ENCODE measurements at regions not wholly inside any gene's neighbourhood (a gene's known extent, or its start where the extent isn't known, plus 50 kb on each side); places are given as distances from the start of the nearest gene placed in this dataset.

DNA sequence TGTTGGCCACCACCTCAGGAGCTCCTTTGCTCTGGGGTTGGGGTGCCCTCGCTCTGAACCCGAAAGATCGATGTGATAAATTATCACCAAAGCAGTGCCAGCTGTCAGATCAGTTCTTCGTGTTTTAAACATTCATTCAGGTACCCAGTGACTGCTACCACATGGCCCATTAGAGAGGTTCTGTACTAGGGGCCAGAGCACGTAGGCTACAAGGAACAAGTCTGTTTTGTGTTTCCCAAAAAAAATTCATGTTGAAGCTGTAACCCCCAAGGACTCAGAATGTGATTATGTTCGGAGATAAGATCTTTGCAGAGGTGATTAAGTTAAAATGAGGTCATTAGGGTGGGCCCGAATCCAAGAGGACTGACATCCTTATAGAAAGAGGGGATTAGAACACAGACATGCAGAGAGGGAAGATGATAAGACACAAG lies 526.9 kb downstream of the NPHP4 start:
- DNase-seq (ENCODE audit: low read depth) = no peak

DNA sequence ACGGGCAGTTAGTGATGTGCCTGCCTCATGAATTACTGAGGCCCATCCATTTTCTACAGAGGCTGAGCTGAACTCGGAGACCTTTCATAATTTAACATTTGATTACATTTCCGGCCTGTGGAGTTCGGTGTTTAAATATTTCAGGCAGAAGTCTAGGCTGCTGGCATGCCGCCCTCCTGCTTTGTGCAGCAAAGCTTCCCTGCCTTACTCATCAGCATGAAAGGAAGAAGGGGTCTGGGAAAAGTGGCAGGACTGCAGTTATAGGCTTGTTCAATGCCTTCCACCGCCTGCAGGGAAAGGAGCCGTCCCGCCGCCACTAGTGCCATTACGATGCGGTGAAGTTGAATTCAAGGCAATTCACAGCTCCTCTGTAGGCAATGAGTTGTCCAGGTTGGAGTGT lies 527.9 kb downstream of the NPHP4 start:
- no peak for DNase-seq (ENCODE audit: low read depth)

DNA sequence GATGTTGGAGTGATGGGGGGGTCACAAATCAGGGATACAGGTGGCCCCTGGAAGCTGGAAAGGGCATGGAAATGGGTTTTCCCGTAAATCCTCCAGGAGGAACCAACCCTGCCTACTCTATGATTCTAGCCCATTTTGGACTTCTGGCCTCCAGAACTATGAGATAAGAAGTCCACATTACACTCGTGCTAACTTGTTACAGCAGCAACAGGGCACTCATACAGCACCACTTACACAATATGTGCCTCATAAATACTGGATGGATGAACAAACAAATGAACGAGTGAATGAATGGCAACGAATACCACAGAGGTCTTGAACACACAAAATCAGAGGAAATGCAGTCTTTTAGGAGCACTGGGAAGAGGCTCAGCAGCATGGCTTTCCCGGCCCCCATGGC lies 531.3 kb downstream of the NPHP4 start:
- DNase-seq (ENCODE audit: low read depth) = no peak

DNA sequence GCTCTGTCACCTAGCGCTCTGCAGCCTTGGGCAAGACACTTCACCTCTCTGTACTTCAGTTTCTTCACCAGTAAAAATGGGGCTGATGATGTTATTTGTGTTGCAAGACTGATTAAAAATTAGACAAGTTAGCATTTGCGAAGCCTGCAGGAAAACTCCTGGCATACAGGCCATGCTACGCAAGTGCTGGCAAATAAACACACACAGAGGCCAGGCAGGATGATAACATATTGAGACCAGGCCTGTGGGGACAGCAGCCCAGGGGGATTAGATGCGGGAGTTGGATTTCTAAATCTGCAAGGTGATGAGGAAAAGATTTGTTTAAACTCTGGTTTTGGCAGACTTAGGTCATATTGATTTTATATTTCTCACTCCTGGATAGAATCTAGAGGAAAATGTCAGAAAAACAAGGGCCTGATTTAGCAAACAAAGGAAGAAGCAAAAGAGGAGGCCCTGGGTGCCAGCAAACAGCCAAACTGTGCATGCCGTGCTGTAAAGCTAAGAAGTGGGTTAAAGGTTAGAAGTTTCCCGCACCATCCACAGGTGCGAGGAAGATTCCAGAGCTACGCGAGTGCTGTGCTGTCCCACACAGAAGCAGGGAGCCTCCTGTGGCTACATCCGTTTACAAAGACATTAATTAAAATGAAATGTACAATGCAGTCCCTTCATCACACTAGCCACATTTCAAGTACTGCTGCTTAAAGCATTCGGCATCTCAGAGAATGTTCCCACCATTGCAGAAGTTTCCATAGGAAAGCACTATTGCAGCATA lies 532.2 kb downstream of the NPHP4 start:
- no peak for DNase-seq (ENCODE audit: low read depth)

DNA sequence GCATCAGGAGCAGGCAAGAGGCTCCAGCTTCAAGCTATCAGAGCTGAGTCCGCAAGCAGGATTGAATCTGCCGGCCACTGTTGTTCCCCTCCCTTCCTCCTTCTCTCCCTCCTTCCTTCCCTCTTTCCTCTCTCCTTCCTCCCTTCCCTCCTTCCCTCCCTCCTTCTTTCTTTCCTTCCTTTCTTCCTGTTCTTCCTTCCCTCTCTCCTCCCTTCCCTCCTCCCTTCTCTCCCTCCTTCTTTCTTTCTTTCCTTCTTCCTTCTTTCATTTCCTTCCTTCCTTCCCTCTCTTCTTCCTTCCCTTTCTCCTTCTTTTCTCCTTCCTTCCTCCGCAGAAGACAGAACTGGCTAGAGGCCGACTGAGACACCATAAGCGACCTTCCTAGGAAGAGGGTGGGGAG lies 534.0 kb downstream of the NPHP4 start:
- no peak for DNase-seq (ENCODE audit: low read depth)

DNA sequence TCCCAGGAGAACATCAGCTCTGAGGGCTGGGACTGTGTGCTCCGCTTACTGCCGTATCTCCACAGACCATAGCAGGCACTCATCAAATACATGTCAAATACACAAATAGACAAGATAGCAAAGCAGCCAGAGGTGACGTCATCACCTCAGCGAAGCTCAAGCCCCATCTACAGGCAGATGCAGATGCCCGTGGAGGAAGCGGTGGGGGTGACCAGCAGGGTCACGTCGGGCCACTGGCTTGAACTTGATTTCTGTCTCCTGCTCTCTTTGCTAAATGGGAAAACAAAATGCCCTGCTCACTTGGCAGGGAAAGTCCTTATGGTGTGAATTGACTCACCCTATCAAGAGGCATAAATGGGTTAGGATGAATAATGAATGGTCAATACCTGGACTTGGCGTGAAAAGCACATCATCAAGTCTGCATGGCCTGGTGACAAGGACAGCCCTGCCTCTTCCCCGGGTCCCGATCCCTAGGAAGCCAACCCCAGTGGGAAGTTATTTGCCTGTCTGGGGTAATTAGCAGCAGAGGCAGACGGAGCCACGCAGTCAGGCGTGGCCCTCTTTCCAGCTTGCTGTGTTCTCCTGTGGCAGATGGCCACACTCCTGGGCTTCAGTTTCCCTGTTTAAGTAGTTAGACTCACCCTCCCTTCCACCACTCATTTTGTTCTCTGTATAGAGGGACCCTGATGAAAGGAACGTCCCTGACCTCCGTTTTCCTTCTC lies 536.0 kb downstream of the NPHP4 start:
- DNase-seq (ENCODE audit: low read depth) = no peak

DNA sequence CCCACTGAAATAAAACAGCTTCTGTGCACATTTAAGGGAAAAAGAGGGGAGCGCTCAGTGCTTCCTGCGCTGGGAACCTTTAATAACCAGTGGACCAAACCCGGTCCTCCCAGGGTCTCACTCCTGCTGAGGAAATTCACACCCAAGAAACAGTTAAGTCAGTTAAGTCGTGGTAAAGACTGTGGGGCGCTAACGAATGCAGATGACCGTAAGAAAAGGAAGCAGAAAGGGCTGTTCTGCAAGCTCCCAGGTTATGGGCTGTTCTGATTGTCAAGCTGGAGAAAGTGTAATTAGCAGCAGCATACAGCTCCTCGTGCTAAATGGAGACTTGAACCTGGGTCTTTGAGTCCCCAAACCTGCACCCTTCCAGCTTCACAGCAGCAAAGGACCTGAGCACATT lies 536.6 kb downstream of the NPHP4 start:
- no peak for DNase-seq (ENCODE audit: low read depth)

DNA sequence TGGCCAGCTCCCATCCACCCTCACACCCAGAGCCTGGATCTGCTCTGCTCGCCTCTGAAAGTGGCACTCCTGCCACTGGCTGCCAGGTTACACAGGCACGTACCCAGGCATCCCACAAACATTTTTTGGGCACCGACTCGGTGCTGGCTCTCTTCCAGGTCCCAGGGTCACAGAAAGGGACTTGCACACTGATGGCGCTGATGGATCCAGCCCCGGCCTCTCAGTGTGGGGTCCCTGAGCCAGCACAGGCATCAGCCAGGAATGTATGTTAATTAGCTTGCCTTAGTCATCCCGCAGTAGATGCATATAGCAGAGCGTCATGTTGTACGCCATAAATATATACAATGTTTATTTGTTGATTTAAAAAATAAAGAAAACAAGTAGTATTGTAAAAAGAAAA lies 537.2 kb downstream of the NPHP4 start:
- DNase-seq (ENCODE audit: low read depth) = no peak

DNA sequence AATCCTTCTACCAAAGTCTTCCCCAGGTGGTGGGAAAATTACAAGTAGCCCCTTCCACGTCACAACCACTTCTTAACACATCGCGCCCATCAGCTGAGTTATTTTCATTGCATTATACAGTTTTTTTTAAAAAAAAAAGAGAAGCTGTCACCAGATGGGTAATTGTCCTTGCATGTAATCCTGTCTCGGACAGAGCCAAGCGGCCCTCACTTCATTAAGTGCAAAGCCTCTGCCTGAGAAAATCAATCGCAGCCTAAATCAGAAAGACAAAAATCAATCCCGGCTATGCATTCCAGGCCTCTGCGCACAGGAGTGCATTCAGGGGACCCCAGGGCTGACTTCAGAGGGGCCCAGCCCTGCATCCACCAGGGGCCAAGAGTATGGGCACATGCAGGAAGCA lies 538.9 kb downstream of the NPHP4 start:
- no peak for DNase-seq (ENCODE audit: low read depth)

DNA sequence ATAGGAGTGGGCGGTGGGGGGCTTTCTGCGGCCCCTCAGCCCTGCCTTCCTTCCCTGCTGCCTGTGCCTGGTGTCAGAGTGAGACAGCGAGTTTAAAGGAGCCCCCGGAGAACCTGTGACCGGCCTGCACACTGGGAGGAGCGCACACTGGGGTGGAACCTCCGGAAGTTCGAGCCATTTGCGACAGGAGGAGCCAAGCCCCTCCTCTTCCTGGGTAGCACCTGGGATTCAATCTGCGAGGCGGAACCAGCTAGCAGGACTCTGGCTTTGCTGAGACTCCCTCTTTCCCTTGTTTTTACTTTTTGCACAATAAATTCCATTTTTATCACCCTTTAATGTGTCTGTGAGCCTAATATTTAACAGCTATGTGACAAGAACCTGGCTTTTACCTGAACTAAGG lies 540.6 kb downstream of the NPHP4 start:
- no peak for DNase-seq (ENCODE audit: low read depth)

DNA sequence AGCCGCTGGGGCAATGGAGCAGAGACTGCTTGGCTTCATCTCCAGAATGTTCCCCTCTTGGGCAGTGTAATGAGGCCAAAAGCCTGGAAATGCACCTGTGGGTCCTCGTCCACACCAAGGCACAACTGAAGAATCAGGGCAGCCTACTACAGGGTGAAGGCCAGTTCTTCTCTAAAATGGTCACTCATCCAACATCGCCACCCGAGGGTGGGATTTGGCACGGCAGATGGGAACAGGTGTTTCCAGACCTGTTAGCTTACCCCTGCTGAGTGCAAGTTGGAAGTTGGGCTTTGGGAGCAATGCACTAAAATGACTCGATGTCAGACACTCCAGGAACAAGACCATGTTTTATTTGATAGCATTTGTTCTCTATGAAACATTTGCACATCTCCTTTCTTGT lies 543.7 kb downstream of the NPHP4 start:
- no peak for DNase-seq (ENCODE audit: low read depth)

DNA sequence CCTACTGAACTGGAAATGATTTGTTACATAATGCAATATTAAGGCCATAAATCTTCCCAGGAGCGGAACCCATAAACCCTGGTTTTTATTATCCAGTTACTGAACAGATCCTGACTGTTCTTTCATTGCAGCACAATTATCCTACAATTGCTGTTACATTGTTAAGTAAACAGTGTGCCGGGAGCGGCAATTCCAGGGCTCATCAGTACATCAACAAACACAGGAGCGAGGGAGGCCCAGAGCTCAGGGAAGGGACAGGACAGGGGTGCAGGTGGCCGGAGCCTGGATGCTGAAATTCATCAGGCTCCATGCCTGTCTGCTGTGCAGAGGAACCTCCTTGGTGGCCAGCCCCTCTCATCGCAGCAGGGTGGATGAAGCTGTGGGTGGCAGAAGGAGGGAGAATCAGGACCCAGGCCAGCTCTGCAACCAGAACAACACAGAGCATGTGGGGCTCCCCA lies 544.7 kb downstream of the NPHP4 start:
- no peak for DNase-seq (ENCODE audit: low read depth)

DNA sequence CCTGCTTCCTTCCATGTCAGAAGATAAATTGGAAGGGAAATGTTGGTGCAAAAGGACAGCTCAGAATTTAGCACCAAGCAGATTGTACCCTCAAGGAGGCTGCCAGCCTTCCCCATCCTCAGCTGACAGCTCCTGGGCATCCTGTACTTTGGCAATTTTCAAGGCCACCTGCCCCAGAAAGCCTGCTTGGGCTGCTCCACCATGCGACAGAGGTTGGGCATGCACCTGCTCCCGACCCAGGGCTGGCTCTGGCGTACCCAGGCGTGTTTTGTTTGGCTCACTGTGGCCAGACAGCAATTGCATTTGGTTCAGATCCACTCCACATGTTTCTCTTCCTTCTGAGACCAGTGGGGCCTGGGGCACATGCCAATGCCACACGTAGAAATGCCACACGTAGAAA lies 547.8 kb downstream of the NPHP4 start:
- DNase-seq (ENCODE audit: low read depth) = no peak

DNA sequence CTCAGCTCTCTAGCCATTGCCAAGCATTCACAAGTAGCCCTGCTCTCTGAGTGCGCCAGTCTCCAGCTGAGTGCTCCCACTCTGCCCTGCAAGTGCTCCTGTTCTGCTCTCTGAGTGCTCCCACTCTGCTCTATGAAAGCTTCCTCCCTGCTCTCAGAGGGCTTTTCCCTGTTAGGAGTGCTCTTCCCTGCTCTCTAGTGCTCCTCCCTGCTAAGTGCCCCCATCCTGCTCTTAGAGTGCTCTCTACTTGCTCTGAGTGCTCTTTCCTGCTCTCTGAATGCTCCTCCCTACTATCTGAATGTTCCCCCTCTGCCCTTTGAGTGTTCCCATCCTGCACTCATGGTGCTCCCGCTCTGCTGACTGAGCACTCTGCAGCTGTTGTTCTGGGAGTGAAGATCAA lies 555.4 kb downstream of the NPHP4 start:
- no peak for DNase-seq (ENCODE audit: low read depth)

DNA sequence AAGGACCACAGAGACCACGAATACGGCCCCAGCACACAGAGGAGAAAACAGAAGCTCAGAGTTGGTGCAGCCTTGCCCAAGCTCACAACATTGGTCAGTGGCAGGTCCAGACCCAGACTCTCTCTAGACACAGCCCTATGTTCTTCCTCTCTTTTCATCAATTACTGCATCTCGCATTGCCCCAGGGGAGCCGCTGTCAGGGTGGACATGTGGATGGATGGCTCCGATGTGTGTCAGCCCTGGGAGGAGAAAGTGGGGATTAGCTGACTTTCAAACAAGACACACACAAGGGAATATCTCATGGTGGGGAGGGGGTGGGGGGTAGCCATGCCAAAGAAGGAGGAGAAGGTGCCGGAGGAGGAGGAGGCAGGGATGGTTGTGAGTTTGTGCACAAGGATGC lies 556.8 kb downstream of the NPHP4 start:
- no peak for DNase-seq (ENCODE audit: low read depth)

DNA sequence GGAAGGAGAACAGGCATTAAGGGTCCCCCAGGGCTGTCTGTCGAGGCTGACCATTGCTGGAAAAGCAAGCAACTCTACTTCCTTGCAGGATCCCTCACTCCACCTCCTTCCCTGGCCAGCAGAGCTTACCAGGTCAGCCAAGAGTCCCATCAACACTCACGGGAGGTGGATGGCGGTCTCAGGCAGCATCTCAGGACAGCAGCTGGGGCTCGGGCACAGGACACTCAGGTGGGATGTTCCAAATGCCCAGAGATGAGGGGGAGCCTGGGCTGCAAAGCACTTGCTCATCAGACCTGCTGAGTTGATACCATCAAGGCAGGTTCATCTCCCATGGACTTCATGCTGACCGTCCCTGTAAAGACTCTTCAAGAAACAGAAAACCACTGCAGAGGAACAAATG lies 559.8 kb downstream of the NPHP4 start:
- no peak for DNase-seq (ENCODE audit: low read depth)

DNA sequence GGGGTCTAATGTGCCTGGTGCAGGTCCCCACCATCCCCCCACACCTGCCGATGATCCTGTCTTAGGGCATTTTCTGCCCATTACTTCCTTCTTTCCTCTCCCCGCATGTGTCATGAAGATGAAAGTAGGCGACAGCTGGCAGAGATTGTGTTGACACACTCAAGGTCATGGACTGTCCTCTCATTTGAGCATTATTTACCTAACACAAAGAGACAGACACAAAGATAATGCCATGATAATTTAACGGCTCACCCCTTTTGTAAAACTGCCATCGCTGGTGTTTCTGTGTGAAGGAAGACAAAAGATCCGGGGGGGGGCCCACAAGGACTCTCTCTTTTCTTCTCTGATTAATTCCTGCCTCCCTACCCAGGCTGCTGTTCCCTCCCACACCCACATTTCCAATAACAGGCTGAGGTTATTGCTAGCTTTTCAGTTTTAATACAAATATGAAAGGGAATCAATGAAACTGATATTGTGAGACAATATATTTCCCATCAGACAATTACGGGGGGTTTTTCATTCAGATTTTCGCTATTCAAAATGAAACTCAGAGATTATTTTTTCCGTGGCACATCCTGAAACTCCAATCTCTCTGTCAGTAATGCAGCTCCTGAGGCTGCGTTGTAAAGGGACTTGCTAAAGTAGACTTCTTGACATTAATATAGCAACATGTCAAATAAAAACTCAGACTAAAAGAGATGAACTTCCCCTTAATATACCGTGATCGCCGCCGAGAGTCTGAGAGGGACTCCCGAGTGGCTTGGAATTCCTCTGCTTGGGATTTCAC lies 561.1 kb downstream of the NPHP4 start:
- no peak for DNase-seq (ENCODE audit: low read depth)

DNA sequence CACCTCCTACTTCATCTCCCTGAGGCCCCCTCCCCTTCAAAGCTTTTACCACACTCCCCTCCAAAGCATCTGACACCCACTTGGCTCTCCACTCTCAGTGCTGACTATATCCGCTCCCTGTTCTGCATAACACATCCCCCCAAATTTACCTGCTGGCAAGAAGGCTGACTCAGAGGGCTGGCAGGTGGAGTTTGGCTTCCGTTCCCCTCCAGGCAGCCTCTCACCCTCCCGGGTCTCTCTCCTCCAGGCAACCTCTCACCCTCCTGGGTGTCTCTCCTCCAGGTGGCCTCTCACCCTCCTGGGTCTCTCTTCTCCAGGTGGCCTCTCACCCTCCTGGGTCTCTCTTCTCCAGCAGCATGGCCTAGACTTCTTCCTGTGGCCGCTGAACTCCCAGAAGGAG lies 562.1 kb downstream of the NPHP4 start:
- no peak for DNase-seq (ENCODE audit: low read depth)

DNA sequence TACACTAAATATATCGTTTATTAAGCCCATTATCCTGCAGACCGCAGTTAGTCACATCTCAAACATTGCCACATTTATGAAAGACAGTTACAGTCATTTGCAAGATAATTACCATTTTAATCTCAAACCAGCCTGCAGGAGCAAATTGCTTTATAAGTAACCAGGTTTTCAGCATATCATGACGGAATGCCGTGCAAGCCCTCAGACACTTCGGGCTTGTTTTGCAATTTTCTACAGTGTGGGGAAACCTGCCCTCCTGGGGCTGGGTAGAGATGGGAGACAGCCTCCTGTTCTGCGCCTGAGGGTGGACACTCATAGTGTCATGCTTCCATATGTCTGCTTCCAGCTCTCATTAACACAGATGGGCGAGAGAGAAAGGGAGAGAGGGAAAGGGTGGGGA lies 563.9 kb downstream of the NPHP4 start:
- DNase-seq (ENCODE audit: low read depth) = no peak

DNA sequence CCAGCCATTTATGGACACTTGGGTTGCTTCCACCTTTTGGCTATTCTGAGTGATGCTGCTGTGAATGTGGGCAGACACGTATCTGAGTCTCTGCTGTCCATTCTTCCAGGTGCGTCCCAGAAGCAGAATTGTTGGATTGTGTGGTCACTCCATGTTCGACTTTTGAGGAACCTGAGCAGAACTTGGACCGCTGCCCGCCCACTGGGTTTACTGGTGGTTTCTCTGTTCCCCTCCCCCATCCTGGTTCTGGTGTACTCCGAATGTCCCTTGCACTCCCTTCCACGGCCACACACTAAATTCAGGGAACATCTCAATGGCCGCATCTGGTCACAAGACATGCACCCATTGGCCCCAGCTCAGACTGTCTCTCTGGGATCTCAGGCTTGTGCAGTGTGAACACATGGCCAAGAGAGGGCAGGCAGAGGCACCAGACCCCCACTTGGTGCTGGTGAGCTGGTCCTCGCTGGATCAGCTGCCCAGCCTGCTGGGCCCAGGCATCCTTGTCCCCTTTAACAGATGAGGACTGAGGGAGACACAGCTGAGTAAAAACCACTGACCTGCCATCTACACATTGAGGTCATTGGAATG lies 565.1 kb downstream of the NPHP4 start:
- DNase-seq (ENCODE audit: low read depth) = no peak

DNA sequence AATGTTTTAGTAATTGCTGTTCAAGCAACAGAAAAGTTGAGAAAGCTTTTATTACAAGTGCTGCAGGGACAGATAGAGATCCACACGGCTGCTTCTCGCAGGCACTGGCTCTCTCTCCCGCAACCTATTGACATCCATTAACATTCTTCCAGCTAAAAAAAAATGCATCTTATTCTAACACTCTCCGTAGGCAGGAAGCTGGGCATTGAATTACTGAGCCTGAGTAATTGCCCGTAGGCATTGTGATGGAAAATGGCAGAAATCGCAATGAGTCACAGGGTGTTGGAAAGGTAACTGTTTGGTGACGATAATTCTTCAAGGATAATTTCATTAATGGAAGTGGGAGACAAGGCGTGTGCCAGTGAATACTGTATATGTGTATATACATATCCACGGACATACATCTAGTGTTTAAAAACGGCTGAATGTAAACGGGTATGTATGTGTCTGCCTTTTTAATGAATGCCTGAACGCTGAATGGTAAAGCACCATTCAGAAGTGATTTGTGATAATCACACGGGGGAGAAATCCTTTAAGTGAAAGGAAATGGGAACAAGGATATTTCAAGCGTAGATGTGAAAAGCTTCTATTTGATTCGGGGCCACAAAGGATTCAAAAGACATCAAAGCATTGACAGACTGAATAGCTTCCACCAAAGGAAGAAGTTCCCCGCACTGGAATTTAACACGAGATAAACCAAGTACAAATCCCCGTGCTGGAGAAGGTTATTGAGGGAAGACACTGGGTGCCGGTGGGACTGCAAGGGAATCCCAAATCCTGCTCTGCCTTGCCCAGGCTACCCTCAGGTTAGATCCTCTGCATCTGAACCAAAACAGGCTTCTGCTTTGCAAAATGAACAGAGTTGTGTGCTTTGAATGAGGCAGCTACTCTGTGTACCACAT lies 567.2 kb downstream of the NPHP4 start:
- DNase-seq (ENCODE audit: low read depth) = no peak

DNA sequence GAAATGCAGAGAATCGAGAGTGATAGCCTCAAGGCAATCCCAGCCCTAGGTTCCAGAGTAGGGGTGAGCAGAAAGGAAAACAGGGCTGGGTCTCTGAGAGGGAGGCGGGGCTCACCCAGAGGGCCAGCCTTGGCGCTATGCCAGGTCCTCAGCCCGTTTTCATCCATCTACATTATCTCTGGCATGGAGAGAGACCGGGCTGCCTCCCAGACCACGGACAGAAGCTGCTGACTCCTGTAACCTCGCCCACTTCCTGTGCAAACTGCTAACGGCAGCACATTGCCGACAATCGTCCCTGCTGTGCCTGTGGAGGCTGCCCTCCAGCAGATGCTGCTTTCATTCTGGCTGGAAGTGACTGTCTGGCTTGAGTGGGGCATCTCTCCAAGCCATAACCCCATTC lies 569.1 kb downstream of the NPHP4 start:
- DNase-seq (ENCODE audit: low read depth) = peak; percentile 11
